ENCODE measurements at regions not wholly inside any gene's neighbourhood (a gene's known extent, or its start where the extent isn't known, plus 50 kb on each side); places are given as distances from the start of the nearest gene placed in this dataset.

- no peak for DNase-seq
Measured at GRCh38 chr2:237020090-237020489, 65.6 kb upstream of the COPS8 start.

- DNase-seq = no peak
Measured at GRCh38 chr2:237022533-237022932, 63.2 kb upstream of the COPS8 start.

- DNase-seq = no peak
Measured at GRCh38 chr2:237024255-237024654, 61.4 kb upstream of the COPS8 start.

GRCh38 chr2:237025090-237025865 is 60.4 kb upstream of the COPS8 start:
- no peak for DNase-seq

- peak; percentile 11 to 36 for DNase-seq
Measured at GRCh38 chr2:237026981-237027711, 58.5 kb upstream of the COPS8 start.

GRCh38 chr2:237027712-237028029 is 58.0 kb upstream of the COPS8 start:
- DNase-seq = no peak

- DNase-seq = no peak
Measured at GRCh38 chr2:237030382-237030781, 55.3 kb upstream of the COPS8 start.

GRCh38 chr2:237033536-237034060 is 52.1 kb upstream of the COPS8 start:
- DNase-seq = no peak

GRCh38 chr2:237035781-237036475 is 49.8 kb upstream of the COPS8 start:
- DNase-seq = no peak

Measured in AML-193 (cell line).